HG02759 (cell line): ENCODE measurements at regions not wholly inside any gene's neighbourhood (a gene's known extent, or its start where the extent isn't known, plus 50 kb on each side); places are given as distances from the start of the nearest gene placed in this dataset.
"Not testable (repeated sequence)": the region's sequence is repeated elsewhere in the genome, so short reads cannot be mapped to it uniquely, and the experiment has no call there.

Experiments used
- ATAC-seq: cut with Tn5 transposase; IDR thresholded peaks from one replicate; pipeline ENCODE4 v1.9.1; 2021; ENCODE audit warnings: mild to moderate bottlenecking, moderate library complexity; ENCODE audit not compliant: unreplicated experiment

DNA sequence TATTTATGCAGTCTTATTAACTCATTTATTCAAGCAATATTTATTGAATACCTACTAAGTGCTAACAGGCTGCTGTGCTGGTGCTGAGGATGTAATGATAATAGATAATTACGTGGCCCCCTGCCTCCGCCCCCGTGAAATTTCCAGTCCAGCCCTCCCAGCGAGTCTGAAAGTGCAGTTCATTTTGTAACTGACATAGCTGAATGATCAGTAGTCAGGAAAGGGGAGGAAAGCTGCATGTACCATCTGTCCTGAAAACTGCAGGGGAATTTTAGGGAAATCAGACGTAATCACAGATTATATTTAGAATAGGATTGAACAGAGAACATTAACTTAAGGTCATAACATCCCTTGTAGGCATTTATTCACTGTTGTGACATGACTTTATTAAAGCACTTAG, 736.8 kb downstream of the MCTP2 start:
- ATAC-seq, result no peak

- no peak for ATAC-seq
Observed at GRCh38 chr15:94970096-94970495, 738.7 kb downstream of the MCTP2 start.

- ATAC-seq, result no peak
Observed at GRCh38 chr15:94970802-94971201, 739.4 kb downstream of the MCTP2 start.

- ATAC-seq, result no peak
Observed at GRCh38 chr15:94972314-94972713, 741.0 kb downstream of the MCTP2 start.

DNA sequence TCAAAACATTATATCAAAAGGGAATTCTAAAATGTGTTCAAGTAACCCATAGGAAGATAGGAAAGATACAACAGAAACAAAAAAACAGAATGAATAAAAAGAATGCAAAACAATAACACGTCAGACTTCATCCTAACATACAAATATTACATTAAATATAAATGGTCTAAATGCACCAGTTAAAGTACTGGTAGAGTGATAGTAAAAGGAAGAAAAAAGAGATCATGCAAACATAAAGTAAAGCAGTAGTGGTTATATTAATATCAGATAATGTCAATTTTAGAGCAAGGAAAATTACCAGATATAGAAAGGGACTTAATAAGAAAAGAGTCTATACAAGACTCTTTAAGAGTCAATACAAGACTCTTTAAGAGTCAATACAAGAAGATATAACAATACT, 755.7 kb downstream of the MCTP2 start:
- ATAC-seq, result no peak

DNA sequence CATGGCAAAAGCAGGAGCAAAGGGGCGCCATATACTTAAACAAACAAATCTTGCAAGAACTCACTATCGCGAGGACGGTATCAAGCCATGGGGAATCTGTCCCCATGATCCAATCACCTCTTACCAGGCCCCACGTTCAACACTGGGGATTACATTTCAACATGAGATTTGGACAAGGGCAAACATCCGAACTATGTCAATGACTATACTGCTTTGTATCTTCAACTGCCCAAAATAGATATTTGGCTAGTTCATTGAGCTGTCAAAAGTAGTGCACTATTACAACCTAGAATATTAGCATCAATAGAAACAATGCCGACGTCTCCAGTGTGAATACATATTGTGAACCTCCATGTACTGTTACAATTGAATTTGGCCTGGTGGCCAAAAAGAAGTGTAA, 760.4 kb downstream of the MCTP2 start:
- no peak for ATAC-seq

DNA sequence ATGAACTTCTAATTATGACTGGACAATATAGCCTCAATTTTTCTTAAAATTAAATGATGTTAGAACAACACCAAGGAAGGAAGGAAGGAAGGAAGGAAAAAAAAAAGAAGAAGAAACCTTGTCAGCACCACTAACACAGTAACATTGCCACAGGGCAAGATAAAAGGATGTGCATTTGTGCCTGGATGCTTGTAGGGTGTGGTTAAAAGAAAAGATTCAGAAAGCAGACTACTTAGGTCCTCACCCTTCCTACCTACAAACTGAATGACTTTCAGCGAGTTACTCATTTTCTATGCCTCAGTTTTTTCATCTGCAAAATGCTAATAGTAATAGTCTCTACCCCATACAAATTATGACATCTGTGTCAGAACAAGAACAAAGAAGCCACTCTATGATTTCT, 778.3 kb downstream of the MCTP2 start:
- ATAC-seq, result no peak

DNA sequence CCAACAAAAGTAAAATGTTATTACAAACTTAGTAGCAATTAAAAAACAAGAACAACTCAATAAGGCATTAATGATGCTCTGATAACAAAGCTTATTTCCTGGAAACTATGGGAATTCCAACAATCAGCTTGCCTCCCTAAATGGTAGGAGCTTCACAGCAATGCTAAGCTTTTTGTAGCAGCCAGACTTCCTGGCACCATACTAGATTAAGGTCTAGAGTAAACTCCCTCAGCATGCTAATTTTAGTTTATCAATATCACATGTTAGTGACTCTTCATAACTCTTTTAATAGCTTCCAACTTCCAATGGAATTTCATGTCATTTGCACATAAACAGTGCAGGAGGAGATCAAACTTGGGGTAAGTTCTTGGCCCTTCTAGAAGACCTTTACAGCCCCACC, 782.0 kb downstream of the MCTP2 start:
- ATAC-seq, result no peak

GRCh38 chr15:95016511-95017229, 785.3 kb downstream of the MCTP2 start:
- no peak for ATAC-seq

DNA sequence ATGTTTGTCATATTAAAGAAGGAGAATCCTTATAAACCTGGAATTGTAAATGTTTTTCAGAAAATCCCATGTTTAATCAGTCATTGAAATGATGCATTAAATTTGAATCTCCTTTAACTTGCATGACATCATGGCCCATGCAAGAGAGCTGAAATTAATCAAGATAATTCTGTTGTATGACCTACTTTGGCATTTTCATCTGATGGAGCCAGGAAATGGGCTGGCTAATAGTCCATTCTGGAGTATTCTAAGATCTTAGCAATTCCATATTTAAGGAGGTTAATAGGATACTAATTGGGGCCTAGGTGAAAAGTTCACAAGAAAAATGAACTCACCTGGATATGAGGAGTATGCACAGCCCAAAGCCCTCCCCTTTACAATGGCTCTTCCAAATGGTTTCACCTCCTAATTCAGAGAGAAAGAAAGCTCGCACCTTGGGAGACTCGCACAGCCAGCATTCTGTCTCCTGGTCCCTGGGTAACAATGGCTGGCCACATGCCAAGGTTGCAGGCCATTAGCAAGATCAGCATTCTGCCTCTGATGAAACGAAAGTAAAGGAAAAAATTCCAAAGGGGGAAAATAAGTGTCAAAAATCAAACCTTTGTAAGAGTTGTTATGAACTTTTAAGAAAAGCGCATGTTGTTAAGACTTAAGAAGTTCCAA, 786.4 kb downstream of the MCTP2 start:
- ATAC-seq, result no peak

DNA sequence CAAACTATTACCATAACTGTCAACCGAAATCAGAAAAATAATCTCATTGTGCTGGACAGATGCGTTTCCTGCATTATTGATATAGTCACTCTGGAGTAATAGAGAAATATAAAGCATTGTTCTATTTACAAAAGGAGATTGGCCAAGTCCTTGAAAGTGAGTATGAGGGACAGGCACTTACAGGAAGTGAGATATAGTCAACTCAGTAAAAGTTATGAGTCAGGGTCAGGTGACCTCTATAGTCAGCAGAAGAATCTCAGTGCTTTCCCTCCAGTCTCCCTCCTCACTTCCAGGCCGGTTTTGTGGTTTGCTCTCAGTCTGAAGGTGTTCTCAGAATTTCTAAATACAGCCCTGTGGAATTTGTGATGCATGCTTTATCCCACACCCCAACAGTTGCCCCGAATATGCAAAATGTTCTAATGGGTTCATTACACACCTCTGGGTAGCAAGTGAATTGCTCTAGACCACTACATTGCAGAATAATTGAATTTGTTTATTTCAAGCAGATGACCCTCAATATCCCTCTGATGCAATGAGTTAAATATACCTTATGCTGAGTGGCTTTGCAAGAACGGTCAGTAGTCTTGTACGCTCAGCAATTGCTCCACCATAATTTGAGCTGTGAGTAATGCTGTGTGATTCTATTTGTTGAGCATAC, 787.7 kb downstream of the MCTP2 start:
- peak; percentile 86 for ATAC-seq

GRCh38 chr15:95019907-95020306, 788.5 kb downstream of the MCTP2 start:
- ATAC-seq, result no peak

GRCh38 chr15:95021816-95022215, 790.5 kb downstream of the MCTP2 start:
- ATAC-seq, result no peak

DNA sequence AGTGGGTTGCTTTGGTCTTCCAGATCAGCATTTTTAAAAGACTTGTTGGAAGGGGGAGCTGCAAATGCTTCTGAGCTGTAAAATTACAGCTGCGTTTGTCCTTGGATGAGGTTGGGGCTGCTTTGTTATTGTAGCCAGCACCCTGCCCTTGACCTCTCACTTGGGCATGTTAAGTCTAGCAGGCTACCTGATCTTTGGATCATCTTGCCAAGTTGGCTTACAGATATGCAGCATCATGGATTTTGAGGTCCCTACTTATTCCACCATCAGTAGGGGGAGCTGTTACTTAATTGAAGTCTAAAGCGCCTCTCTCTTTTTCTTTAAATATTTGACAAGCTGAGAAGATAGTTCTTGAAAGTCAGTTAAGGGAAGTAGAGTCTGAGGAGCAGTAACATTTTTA, 793.0 kb downstream of the MCTP2 start:
- ATAC-seq, result no peak

DNA sequence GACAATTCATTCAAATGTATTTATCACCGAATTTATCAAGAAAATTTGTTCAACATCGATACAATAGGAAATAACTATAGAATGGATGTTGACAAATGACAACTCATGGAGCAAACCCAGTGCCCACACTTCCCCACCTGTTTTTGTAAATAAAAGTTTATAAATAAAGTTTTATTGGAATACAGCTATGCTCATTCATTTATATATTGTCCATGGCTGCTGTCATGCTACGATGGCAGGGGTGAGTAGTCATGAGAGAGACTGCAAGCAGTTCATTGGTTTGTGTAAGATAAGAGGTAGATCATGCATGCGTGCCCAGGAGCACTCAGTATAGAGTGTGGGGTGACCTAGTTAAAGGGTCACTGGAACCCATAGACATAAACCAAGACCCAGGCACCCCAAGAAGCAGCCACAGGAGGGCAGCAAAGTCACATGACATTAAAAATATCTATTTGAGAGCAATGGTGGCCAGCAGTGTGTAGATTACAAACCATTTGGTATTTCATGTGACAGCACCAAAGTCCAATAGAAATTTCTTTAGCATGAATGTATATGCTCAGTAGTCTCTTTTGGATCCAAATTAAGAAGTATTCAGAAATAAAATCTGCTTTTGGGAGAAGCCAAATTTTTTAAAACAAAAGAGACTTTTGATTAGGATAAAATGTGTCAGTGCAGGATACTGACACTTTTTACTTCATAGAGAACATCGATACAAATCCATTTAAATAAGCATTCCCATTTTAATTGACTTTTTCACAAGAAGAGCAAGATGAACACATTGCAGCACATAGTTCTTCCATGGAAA, 794.8 kb downstream of the MCTP2 start:
- no peak for ATAC-seq

GRCh38 chr15:95027981-95028380, 796.6 kb downstream of the MCTP2 start:
- ATAC-seq, result no peak

DNA sequence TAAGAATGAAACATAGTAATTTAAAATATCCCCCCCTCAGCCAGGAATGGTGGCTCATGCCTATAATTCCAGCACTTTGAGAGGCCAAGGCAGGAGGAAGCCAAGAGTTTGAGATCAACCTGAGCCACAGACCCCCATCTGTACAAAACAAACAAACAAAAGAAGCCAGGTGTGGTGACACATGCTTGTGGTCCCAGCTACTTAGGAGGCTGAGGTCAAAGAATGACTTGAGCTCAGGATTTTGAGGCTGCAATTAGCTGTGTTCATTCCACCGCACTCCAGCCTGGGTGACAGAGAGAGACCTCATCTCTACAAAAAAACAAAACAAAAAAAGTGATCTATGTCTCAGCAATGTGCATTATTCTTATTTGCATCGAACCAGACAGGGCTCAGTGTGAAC, 800.8 kb downstream of the MCTP2 start:
- no peak for ATAC-seq

DNA sequence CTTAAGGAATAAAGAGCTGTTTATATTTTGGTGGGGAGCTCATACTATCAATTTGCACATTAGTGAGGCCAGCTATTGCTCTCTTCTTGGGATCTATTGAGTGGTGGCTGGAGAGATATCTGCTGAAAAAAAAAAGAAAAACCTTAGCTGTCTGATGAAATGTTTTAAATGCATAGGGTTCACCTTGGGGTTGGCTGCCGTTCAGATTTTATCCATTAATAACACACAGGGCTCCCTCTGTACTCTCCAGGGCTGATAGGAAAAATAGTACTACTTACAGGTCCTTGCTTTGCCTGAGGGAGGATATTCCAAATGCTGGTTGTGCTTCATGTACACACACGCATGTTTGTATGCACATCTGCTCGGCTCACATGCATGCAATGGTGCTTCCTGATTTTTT, 803.7 kb downstream of the MCTP2 start:
- ATAC-seq, result no peak

- no peak for ATAC-seq
Observed at GRCh38 chr15:95041297-95041696, 809.9 kb downstream of the MCTP2 start.

- ATAC-seq, result not testable (repeated sequence)
Observed at GRCh38 chr15:95043236-95043932, 812.0 kb downstream of the MCTP2 start.

- ATAC-seq, result no peak
Observed at GRCh38 chr15:95043933-95044313, 812.6 kb downstream of the MCTP2 start.
